H1 (cell line): ENCODE measurements at regions not wholly inside any gene's neighbourhood (a gene's known extent, or its start where the extent isn't known, plus 50 kb on each side); places are given as distances from the start of the nearest gene placed in this dataset.

ENCODE experiments used
- HDAC2 ChIP-seq, 2 experiments: fragments of 300-600 bp in 1 of 2; sonication (generic) in 1 of 2; IDR thresholded peaks; 2 replicates each; pipeline ENCODE4 v1.6.1; 2011 to 2012; ENCODE audit warnings: low read depth in 2 of 2, low read length in 2 of 2, mild to moderate bottlenecking in 2 of 2, moderate library complexity in 2 of 2, borderline replicate concordance in 1 of 2, inconsistent platforms in 1 of 2
- RFX5 ChIP-seq: IDR thresholded peaks from 2 replicates; pipeline ENCODE4 v1.6.1; 2011; ENCODE audit warnings: low read depth, low read length, improper control_type of control experiment, borderline replicate concordance
- TBP ChIP-seq: IDR thresholded peaks from 2 replicates; pipeline ENCODE4 v1.6.1; 2011; ENCODE audit warnings: low read depth, low read length, improper control_type of control experiment

DNA sequence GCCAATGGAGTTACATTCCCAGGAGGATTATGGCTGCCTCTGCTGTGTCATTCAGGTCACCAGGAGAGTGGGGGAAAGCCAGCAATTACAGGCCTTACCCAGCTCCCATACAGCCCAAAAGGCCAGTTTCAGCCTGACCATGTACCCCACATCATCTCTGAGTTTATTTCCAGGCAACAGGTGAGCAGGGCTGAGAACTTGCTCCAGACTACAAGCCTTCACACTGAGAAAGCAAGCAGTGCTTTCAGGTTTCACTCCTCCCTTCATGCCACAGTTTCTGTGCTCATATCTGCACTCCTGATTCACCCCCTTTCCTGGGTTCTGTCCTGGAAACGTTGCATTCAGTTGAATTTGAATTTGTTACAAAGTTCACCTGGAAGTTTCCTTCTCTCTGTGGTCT, 68.1 kb upstream of the ABI3BP start (continued):
- TF ChIP-seq TBP (no peak), HDAC2 (IDR thresholded peaks at IDR 0.05; ENCODE audit: borderline replicate concordance in 1 of 2, low read depth in 2 of 2, low read length in 2 of 2) (no peak), RFX5 (no peak)
